K562 (cell line): ENCODE measurements at regions not wholly inside any gene's neighbourhood (a gene's known extent, or its start where the extent isn't known, plus 50 kb on each side); places are given as distances from the start of the nearest gene placed in this dataset.

Source experiments
- BDP1 ChIP-seq: IDR thresholded peaks from 3 replicates; pipeline ENCODE4 v1.6.1; 2011; ENCODE audit not compliant: insufficient read length, insufficient read depth
- CBFB ChIP-seq: sonication (generic); formaldehyde crosslinking; IDR thresholded peaks from 2 replicates; pipeline ENCODE4 v1.4.0; 2020; ENCODE audit warnings: mild to moderate bottlenecking, missing genetic modification reagents
- FOXK2 ChIP-seq, 2 experiments: fragments of 450-650 bp; IDR thresholded peaks in 1 of 2; conservative IDR thresholded peaks in 1 of 2; 2 replicates each; pipeline ENCODE4 v1.6.1; 2016; ENCODE audit warnings: low read depth in 2 of 2, mild to moderate bottlenecking in 1 of 2
- MYC ChIP-seq, 2 experiments: fragments of 250-450 bp in 1 of 2; sonication (Bioruptor Pico) in 1 of 2; IDR thresholded peaks; 2 replicates each; pipeline versions ENCODE4 v1.5.1 to v1.6.1; 2012 to 2021; ENCODE audit warnings: low read depth in 2 of 2, borderline replicate concordance in 1 of 2, improper control_type of control experiment in 1 of 2, low read length in 1 of 2, mild to moderate bottlenecking in 1 of 2, moderate library complexity in 1 of 2
- NCOA6 ChIP-seq: fragments of 450-650 bp; IDR thresholded peaks from 2 replicates; pipeline ENCODE4 v1.6.1; 2017; ENCODE audit warnings: mild to moderate bottlenecking
- RERE ChIP-seq: sonication (generic); formaldehyde crosslinking; IDR thresholded peaks from 2 replicates; pipeline ENCODE4 v1.8.0; 2023; ENCODE audit warnings: missing genetic modification reagents, mild to moderate bottlenecking, borderline replicate concordance
- RNF2 ChIP-seq: sonication (generic); IDR thresholded peaks from 2 replicates; pipeline ENCODE4 v1.6.1; 2016

DNA sequence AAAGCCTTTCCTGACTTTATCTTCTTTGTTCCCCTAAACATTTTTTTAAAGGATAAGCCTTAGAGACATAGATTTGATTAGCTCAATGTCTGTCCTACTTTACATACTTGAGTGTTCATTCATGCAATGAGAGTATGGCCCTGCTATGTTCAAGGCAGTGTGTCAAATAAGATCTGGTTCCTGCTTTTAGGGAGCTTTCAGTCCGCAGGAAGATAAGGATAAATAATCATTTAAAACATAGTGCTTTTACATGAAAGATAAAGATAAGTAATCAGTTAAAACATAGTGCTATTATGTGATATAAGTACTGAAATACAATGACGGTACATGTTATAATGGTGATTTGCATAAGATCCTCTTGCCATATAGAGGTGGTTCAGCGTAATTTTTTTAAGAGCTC lies 378.3 kb upstream of the PRICKLE1 start (continued):
- no peak for TF ChIP-seq RERE (CRISPR knock-in tag)
- TF ChIP-seq CBFB (CRISPR knock-in tag), result no peak
- no peak for TF ChIP-seq NCOA6
- TF ChIP-seq FOXK2 (conservative IDR thresholded peaks at IDR 0.05 in 1 of 2, IDR thresholded peaks at IDR 0.05 in 1 of 2; ENCODE audit: low read depth in 2 of 2), result no peak
- TF ChIP-seq BDP1, result no peak
- TF ChIP-seq RNF2, result no peak
- TF ChIP-seq MYC (IDR thresholded peaks at IDR 0.05; ENCODE audit: low read depth, low read length), result no peak
- no peak for TF ChIP-seq MYC (CRISPR knock-in tag; IDR thresholded peaks at IDR 0.05; ENCODE audit: borderline replicate concordance, low read depth)
- TF ChIP-seq, all 486 proteins: peak for 0
